Endothelial cell of umbilical vein (primary cell): ENCODE measurements at regions not wholly inside any gene's neighbourhood (a gene's known extent, or its start where the extent isn't known, plus 50 kb on each side); places are given as distances from the start of the nearest gene placed in this dataset.

Experiments
- BruUV-seq: library from RNA; stranded (reverse); fragments of 400-500 nt; replicated peaks from 2 replicates; lab custom pipeline; 2021; lab: Mats Ljungman, UMichigan
- CTCF ChIA-PET: fragments of 300-600, 350-600 bp; sonication (Branson Sonifier 250); formaldehyde crosslinking; loops from one replicate; lab custom pipeline; 2021; ENCODE audit warnings: antibody characterized with exemption, inconsistent platforms; lab: Charles Lee
- POLR2A ChIA-PET: fragments of 300-600, 350-600 bp; sonication (Branson Sonifier 250); formaldehyde crosslinking; loops from one replicate; lab custom pipeline; 2021; ENCODE audit warnings: antibody characterized with exemption, inconsistent platforms; lab: Charles Lee
- DNase-seq: peaks from one replicate; pipeline ENCODE4 v3.0.0-alpha.2; 2011; ENCODE audit warnings: low read depth, low spot score
- FAIRE-seq: peaks from 2 replicates; lab custom pipeline; 2011; peaks lifted over from hg19 to GRCh38; lab: Jason Lieb, UNC
- H2AFZ ChIP-seq: 2 replicates; pipeline ENCODE4 v1.6.0; 2012; ENCODE audit warnings: low read depth, low read length, control low read depth, inconsistent platforms
- H3K27ac ChIP-seq: 2 replicates; pipeline ENCODE4 v1.5.1; 2011; ENCODE audit warnings: low read depth, mild to moderate bottlenecking, control low read depth, low read length, moderate library complexity; ENCODE audit not compliant: insufficient read depth
- H3K27me3 ChIP-seq, 2 experiments: 2 replicates each; pipeline versions ENCODE4 v1.6.0 to v1.6.1; 2011; ENCODE audit warnings: low read length in 2 of 2, mixed read lengths in 1 of 2; ENCODE audit not compliant: control insufficient read depth in 2 of 2, insufficient read depth in 2 of 2
- H3K36me3 ChIP-seq, 2 experiments: 2 replicates in 1 of 2; 3 replicates in 1 of 2; pipeline ENCODE4 v1.5.1; 2011; ENCODE audit warnings: low read length in 2 of 2, mild to moderate bottlenecking in 1 of 2, moderate library complexity in 1 of 2; ENCODE audit not compliant: control insufficient read depth in 2 of 2, insufficient read depth in 2 of 2; ENCODE audit errors: extremely low read depth in 1 of 2
- H3K4me1 ChIP-seq: 3 replicates; pipeline ENCODE4 v1.5.1; 2011; ENCODE audit warnings: mild to moderate bottlenecking, low read length; ENCODE audit not compliant: control insufficient read depth, insufficient read depth; ENCODE audit errors: extremely low read depth
- H3K4me2 ChIP-seq: 2 replicates; pipeline ENCODE4 v1.6.1; 2011; ENCODE audit warnings: low read length, control low read depth, mixed read lengths; ENCODE audit not compliant: insufficient read depth
- H3K4me3 ChIP-seq, 3 experiments: fragments of 200-600 bp in 1 of 3; sonication (generic), shearing (Covaris generic) in 1 of 3; replicated peaks in 1 of 3; 2 replicates each; pipeline ENCODE4 v1.5.1; 2011 to 2016; ENCODE audit warnings: control low read depth in 3 of 3, low read length in 3 of 3, mild to moderate bottlenecking in 2 of 3, inconsistent platforms in 1 of 3, low read depth in 1 of 3, moderate library complexity in 1 of 3; ENCODE audit not compliant: insufficient read depth in 1 of 3
- H3K79me2 ChIP-seq: 2 replicates; pipeline ENCODE4 v1.6.0; 2012; ENCODE audit warnings: low read length, inconsistent platforms; ENCODE audit not compliant: control insufficient read depth, insufficient read depth
- H3K9ac ChIP-seq: replicated peaks from 2 replicates; pipeline ENCODE3; 2011; ENCODE audit warnings: low read length, control low read depth; ENCODE audit not compliant: insufficient read depth; ENCODE audit errors: extremely low read depth
- H3K9me1 ChIP-seq: replicated peaks from 3 replicates; pipeline ENCODE4 v1.6.0; 2011; ENCODE audit warnings: mild to moderate bottlenecking, low read length; ENCODE audit not compliant: control insufficient read depth, insufficient read depth; ENCODE audit errors: extremely low read depth
- H3K9me3 ChIP-seq: replicated peaks from 2 replicates; pipeline ENCODE4 v1.5.1; 2012; ENCODE audit warnings: low read length, inconsistent platforms; ENCODE audit not compliant: control insufficient read depth, insufficient read depth
- H4K20me1 ChIP-seq: replicated peaks from 2 replicates; pipeline ENCODE3; 2011; ENCODE audit warnings: mild to moderate bottlenecking, low read length; ENCODE audit not compliant: control insufficient read depth, insufficient read depth; ENCODE audit errors: extremely low read depth
- CTCF ChIP-seq, 2 donors: IDR thresholded peaks; 1 replicate in 1 of 2; 2 replicates in 1 of 2; pipeline ENCODE4 v1.5.1; 2011; ENCODE audit warnings: low read length in 2 of 2, mild to moderate bottlenecking in 2 of 2, moderate library complexity in 2 of 2, control low read depth in 1 of 2, inconsistent platforms in 1 of 2, low read depth in 1 of 2; ENCODE audit not compliant: insufficient read depth in 1 of 2; ENCODE audit errors: extremely low read depth in 1 of 2
- EZH2 ChIP-seq: IDR thresholded peaks from 2 replicates; pipeline ENCODE4 v1.6.1; 2012; ENCODE audit warnings: borderline replicate concordance, low read depth, mild to moderate bottlenecking, moderate library complexity, low read length, inconsistent platforms; ENCODE audit not compliant: severe bottlenecking
- FOS ChIP-seq: IDR thresholded peaks from 2 replicates; pipeline ENCODE4 v1.6.1; 2011; ENCODE audit warnings: mild to moderate bottlenecking, low read length, moderate library complexity, borderline replicate concordance; ENCODE audit not compliant: insufficient read depth
- GATA2 ChIP-seq: IDR thresholded peaks from 2 replicates; pipeline ENCODE4 v1.7.0; 2011; ENCODE audit warnings: low read depth, mild to moderate bottlenecking, moderate library complexity, mixed read lengths, low read length; ENCODE audit not compliant: insufficient read length, insufficient read depth
- JUN ChIP-seq: IDR thresholded peaks from 2 replicates; pipeline ENCODE4 v1.6.1; 2011; ENCODE audit warnings: borderline replicate concordance, low read depth; ENCODE audit not compliant: insufficient read length, insufficient read depth
- MAX ChIP-seq: IDR thresholded peaks from 2 replicates; pipeline ENCODE4 v1.6.1; 2011; ENCODE audit not compliant: insufficient read depth, insufficient read length
- MYC ChIP-seq: IDR thresholded peaks from one replicate; pipeline ENCODE4 v1.6.1; 2011; ENCODE audit warnings: mild to moderate bottlenecking, low read depth, low read length
- POLR2A ChIP-seq: IDR thresholded peaks from 2 replicates; pipeline ENCODE4 v1.6.1; 2012; ENCODE audit warnings: low read depth, mild to moderate bottlenecking, control low read depth, low read length
- POLR2AphosphoS5 ChIP-seq: IDR thresholded peaks from 2 replicates; pipeline ENCODE4 v1.6.1; 2012; ENCODE audit warnings: low read depth, mild to moderate bottlenecking, control low read depth, low read length, moderate library complexity; ENCODE audit not compliant: insufficient read depth
- dilution Hi-C: fragments of 300-500 bp; cut with MboI; formaldehyde crosslinking; loops from one replicate; pipeline ENCODE4 v1.15.0; 2019; ENCODE audit warnings: low sequenced_read_pairs; ENCODE audit not compliant: extremely low pct_ligation_motif_present
- intact Hi-C: fragments of 100-400 bp; cut with micrococcal nuclease; formaldehyde crosslinking; loops from one replicate; pipeline ENCODE4 v1.10.0; 2022

DNA sequence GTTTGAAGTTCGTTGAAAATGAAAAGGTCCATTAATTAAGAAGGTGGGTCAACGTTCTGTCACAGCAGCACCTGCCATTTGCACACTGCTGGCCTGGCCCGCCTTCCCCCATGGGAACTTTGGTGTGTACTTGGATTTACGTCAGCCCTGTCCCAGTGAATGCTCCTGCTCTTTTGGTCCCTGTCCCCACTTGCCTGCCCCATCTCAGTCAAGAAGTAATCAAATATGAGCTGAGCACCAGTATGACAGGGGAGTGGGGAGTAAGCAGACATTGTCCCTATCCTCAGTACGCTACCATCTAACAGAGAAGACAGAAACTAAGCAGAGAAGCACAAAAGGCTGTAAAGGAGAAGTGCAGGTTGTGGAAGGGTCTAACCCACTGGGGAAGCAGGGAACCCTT lies 65.1 kb downstream of the SLC4A3 start:
- Histone ChIP-seq H3K27ac (no peak overlapping the region), H3K4me2 (no peak overlapping the region), H3K27me3 (peaks cover 0 to 3% of the 10 kb centered on the region in 2 experiments), H3K9me3 (no peaks in the 10 kb centered on the region), H3K4me1 (no peaks in the 10 kb centered on the region), H3K9me1 (no peaks in the 10 kb centered on the region), H2AFZ (no peak overlapping the region), H3K36me3 (no peaks in the 10 kb centered on the region), H3K9ac (no peak overlapping the region), H3K4me3 (no peak overlapping the region), H4K20me1 (no peaks in the 10 kb centered on the region), H3K79me2 (no peaks in the 10 kb centered on the region)
- dilution Hi-C loops (no loop called here), intact Hi-C loops (no loop called here)
- no peak for TF ChIP-seq GATA2
- TF ChIP-seq CTCF (IDR thresholded peaks at IDR 0.05; ENCODE audit: extremely low read depth in 1 of 2, insufficient read depth in 1 of 2, low read depth in 1 of 2, low read length in 2 of 2): no peak
- TF ChIP-seq MYC: no peak
- no peak for TF ChIP-seq JUN
- no peak for TF ChIP-seq FOS
- TF ChIP-seq POLR2A: no peak
- TF ChIP-seq POLR2AphosphoS5: no peak
- no peak for TF ChIP-seq MAX
- TF ChIP-seq EZH2: no peak
- CTCF ChIA-PET: no interaction called here
- BruUV-seq: no TSS peak
- POLR2A ChIA-PET: no interaction called here
- DNase-seq: no peak
- no peak for FAIRE-seq
